GM21423 (cell line): ENCODE measurements at regions not wholly inside any gene's neighbourhood (a gene's known extent, or its start where the extent isn't known, plus 50 kb on each side); places are given as distances from the start of the nearest gene placed in this dataset.

ENCODE experiments used
- ATAC-seq: cut with Tn5 transposase; IDR thresholded peaks from one replicate; pipeline ENCODE4 v1.9.1; 2021; ENCODE audit warnings: mild to moderate bottlenecking, moderate library complexity; ENCODE audit not compliant: unreplicated experiment

- ATAC-seq, result no peak
Observed at GRCh38 chr6:141337191-141337590, 795.5 kb upstream of the GJE1 start.

GRCh38 chr6:141335477-141336273 lies 797.0 kb upstream of the GJE1 start:
- ATAC-seq, result no peak

GRCh38 chr6:141326925-141327324 lies 805.8 kb upstream of the GJE1 start:
- ATAC-seq, result no peak

- no peak for ATAC-seq
Observed at GRCh38 chr6:141326426-141326825, 806.3 kb upstream of the GJE1 start.

GRCh38 chr6:141321493-141322347 lies 811.0 kb upstream of the GJE1 start:
- no peak for ATAC-seq

- no peak for ATAC-seq
Observed at GRCh38 chr6:141316236-141316635, 816.5 kb upstream of the GJE1 start.

GRCh38 chr6:141313986-141314385 lies 818.7 kb upstream of the GJE1 start:
- ATAC-seq, result no peak

GRCh38 chr6:141309295-141309694 lies 823.4 kb upstream of the GJE1 start:
- ATAC-seq, result no peak

- no peak for ATAC-seq
Observed at GRCh38 chr6:141307309-141307998, 825.3 kb upstream of the GJE1 start.

- ATAC-seq, result no peak
Observed at GRCh38 chr6:141303907-141304306, 828.8 kb upstream of the GJE1 start.

- no peak for ATAC-seq
Observed at GRCh38 chr6:141301779-141302178, 830.9 kb upstream of the GJE1 start.

GRCh38 chr6:141290941-141291721 lies 841.6 kb upstream of the GJE1 start:
- no peak for ATAC-seq

GRCh38 chr6:141288947-141289346 lies 843.8 kb upstream of the GJE1 start:
- ATAC-seq, result no peak

GRCh38 chr6:141282263-141282662 lies 850.5 kb upstream of the GJE1 start:
- ATAC-seq, result no peak

GRCh38 chr6:141269684-141270083 lies 863.0 kb upstream of the GJE1 start:
- no peak for ATAC-seq

GRCh38 chr6:141267420-141267819 lies 865.3 kb upstream of the GJE1 start:
- ATAC-seq, result no peak

- ATAC-seq, result no peak
Observed at GRCh38 chr6:141265756-141266623, 866.7 kb upstream of the GJE1 start.

- no peak for ATAC-seq
Observed at GRCh38 chr6:141264101-141264500, 868.6 kb upstream of the GJE1 start.

GRCh38 chr6:141261672-141262060 lies 871.1 kb upstream of the GJE1 start:
- no peak for ATAC-seq
